H1 (cell line): ENCODE measurements at regions not wholly inside any gene's neighbourhood (a gene's known extent, or its start where the extent isn't known, plus 50 kb on each side); places are given as distances from the start of the nearest gene placed in this dataset.

Experiments used
- CBX5 ChIP-seq: fragments of 300-800, 300-1000 bp; sonication (generic); IDR thresholded peaks from 2 replicates; pipeline ENCODE4 v1.7.1; 2016; ENCODE audit warnings: antibody characterized with exemption, low read length, low read depth
- EGR1 ChIP-seq: IDR thresholded peaks from 2 replicates; pipeline ENCODE4 v1.6.1; 2011; ENCODE audit warnings: low read depth, low read length, borderline replicate concordance
- GABPA ChIP-seq: IDR thresholded peaks from 2 replicates; pipeline ENCODE4 v1.6.1; 2011; ENCODE audit warnings: mild to moderate bottlenecking, low read length, moderate library complexity, borderline replicate concordance; ENCODE audit not compliant: insufficient read depth
- SIX5 ChIP-seq: IDR thresholded peaks from 2 replicates; pipeline ENCODE4 v1.6.1; 2011; ENCODE audit warnings: mild to moderate bottlenecking, low read depth, low read length
- TBP ChIP-seq: IDR thresholded peaks from 2 replicates; pipeline ENCODE4 v1.6.1; 2011; ENCODE audit warnings: low read depth, low read length, improper control_type of control experiment
- TF ChIP-seq, protein P1 (sequence below), 3 experiments: IDR thresholded peaks; 1 replicate in 2 of 3; 2 replicates in 1 of 3; pipeline versions ENCODE4 v1.5.1 to v1.6.1; 2011; ENCODE audit warnings: low read length in 3 of 3, mild to moderate bottlenecking in 3 of 3, inconsistent platforms in 2 of 3, low read depth in 1 of 3, moderate library complexity in 1 of 3; ENCODE audit not compliant: insufficient read depth in 1 of 3; ENCODE audit errors: control extremely low read depth in 1 of 3
- TF ChIP-seq, protein P2 (sequence below): IDR thresholded peaks from 2 replicates; pipeline ENCODE4 v1.6.1; 2011; ENCODE audit warnings: low read length, improper control_type of control experiment
- TF ChIP-seq, protein P3 (sequence below): IDR thresholded peaks from 2 replicates; pipeline ENCODE4 v1.6.1; 2012; ENCODE audit warnings: inconsistent platforms

DNA sequence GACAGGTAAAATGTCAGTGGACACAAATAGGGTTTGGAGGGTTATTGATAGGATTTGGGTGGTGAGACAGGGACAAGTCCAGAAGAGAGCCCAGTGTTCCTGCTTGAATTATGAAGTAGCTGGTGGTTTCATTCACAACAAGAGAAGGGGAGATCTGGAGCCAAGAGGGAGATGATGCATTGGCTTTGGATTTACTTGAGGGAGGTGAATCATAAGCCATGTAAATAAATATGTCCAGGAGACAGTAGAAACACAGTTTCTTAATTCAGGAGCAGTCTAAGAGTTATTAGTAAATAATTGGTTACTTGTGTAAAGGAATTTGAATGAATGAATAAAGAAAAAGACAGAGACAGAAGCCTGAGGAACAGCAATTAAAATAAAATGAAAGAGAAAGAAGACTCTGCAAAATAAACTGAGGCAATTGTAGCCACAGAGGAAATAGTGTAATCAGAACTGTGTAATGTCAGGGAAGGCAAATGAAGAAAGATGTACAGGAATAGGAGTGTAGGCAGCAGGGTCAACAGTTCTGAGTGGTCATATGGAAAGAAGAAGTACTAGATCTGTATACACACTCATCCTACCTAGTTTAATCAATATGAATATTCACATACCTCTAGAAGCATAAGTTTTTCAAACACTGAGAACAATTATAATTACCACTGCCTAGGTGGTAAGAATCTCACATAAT is 50.2 kb upstream of the CXCL8 start (continued):
- TF ChIP-seq, protein P1, sequence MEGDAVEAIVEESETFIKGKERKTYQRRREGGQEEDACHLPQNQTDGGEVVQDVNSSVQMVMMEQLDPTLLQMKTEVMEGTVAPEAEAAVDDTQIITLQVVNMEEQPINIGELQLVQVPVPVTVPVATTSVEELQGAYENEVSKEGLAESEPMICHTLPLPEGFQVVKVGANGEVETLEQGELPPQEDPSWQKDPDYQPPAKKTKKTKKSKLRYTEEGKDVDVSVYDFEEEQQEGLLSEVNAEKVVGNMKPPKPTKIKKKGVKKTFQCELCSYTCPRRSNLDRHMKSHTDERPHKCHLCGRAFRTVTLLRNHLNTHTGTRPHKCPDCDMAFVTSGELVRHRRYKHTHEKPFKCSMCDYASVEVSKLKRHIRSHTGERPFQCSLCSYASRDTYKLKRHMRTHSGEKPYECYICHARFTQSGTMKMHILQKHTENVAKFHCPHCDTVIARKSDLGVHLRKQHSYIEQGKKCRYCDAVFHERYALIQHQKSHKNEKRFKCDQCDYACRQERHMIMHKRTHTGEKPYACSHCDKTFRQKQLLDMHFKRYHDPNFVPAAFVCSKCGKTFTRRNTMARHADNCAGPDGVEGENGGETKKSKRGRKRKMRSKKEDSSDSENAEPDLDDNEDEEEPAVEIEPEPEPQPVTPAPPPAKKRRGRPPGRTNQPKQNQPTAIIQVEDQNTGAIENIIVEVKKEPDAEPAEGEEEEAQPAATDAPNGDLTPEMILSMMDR (IDR thresholded peaks at IDR 0.05; ENCODE audit: control extremely low read depth in 1 of 3, insufficient read depth in 1 of 3, low read depth in 1 of 3, low read length in 3 of 3) = no peak
- TF ChIP-seq, protein P2, sequence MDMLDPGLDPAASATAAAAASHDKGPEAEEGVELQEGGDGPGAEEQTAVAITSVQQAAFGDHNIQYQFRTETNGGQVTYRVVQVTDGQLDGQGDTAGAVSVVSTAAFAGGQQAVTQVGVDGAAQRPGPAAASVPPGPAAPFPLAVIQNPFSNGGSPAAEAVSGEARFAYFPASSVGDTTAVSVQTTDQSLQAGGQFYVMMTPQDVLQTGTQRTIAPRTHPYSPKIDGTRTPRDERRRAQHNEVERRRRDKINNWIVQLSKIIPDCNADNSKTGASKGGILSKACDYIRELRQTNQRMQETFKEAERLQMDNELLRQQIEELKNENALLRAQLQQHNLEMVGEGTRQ = no peak
- TF ChIP-seq, protein P3, sequence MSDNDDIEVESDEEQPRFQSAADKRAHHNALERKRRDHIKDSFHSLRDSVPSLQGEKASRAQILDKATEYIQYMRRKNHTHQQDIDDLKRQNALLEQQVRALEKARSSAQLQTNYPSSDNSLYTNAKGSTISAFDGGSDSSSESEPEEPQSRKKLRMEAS = no peak
- no peak for TF ChIP-seq CBX5
- no peak for TF ChIP-seq EGR1
- no peak for TF ChIP-seq GABPA
- no peak for TF ChIP-seq SIX5
- TF ChIP-seq TBP = no peak
